WERI-Rb-1 (cell line): ENCODE measurements at regions not wholly inside any gene's neighbourhood (a gene's known extent, or its start where the extent isn't known, plus 50 kb on each side); places are given as distances from the start of the nearest gene placed in this dataset.

Experiments
- DNase-seq: peaks from one replicate; pipeline ENCODE4 v3.0.0-alpha.2; 2020
- H3K27ac ChIP-seq: fragments of 250-450 bp; sonication (Bioruptor Pico); 2 replicates; pipeline ENCODE4 v1.5.1; 2020; ENCODE audit warnings: mild to moderate bottlenecking, moderate library complexity
- H3K27me3 ChIP-seq: fragments of 250-450 bp; sonication (Bioruptor Pico); 2 replicates; pipeline ENCODE4 v1.5.1; 2021; ENCODE audit warnings: mild to moderate bottlenecking, low read depth, moderate library complexity; ENCODE audit not compliant: insufficient read depth, severe bottlenecking
- H3K36me3 ChIP-seq: fragments of 250-450 bp; sonication (Bioruptor Pico); 2 replicates; pipeline ENCODE4 v1.5.1; 2020; ENCODE audit warnings: mild to moderate bottlenecking, moderate library complexity
- H3K4me3 ChIP-seq: 2 replicates; pipeline ENCODE4 v1.5.1; 2011; ENCODE audit warnings: low read depth, mild to moderate bottlenecking, control low read depth, low read length
- H3K9me3 ChIP-seq: fragments of 250-450 bp; sonication (Bioruptor Pico); 2 replicates; pipeline ENCODE4 v1.5.1; 2021; ENCODE audit warnings: mild to moderate bottlenecking, moderate library complexity; ENCODE audit not compliant: severe bottlenecking
- TF ChIP-seq, protein P1 (sequence below): IDR thresholded peaks from 2 replicates; pipeline ENCODE4 v1.5.1; 2011; ENCODE audit warnings: low read depth, mild to moderate bottlenecking, control low read depth, inconsistent platforms, low read length

DNA sequence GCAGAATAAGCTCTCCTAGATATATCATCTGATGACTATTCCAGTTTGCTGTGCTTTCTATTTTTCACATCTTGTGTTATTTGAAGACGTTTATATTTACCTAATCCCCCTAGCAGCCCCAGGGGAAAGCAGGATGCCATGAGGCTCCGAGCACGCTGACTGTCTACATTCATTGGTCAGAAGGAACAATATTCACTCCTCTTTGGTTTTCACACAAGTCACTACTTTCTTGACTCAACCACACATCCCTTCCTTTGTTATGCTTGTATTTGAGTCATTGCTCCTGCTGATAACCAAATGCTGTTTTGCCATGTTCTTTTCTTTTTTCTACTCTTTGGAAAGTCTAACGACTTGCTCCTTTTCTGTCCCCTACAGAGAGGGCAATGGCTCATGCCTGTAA lies 86.5 kb upstream of the SLC38A2 start:
- H3K27me3 ChIP-seq, result no peaks in the 10 kb centered on the region
- no peak overlapping the region for H3K4me3 ChIP-seq
- no peaks in the 10 kb centered on the region for H3K36me3 ChIP-seq
- no peak for DNase-seq
- H3K27ac ChIP-seq, result no peak overlapping the region
- no peaks in the 10 kb centered on the region for H3K9me3 ChIP-seq
- TF ChIP-seq, protein P1, sequence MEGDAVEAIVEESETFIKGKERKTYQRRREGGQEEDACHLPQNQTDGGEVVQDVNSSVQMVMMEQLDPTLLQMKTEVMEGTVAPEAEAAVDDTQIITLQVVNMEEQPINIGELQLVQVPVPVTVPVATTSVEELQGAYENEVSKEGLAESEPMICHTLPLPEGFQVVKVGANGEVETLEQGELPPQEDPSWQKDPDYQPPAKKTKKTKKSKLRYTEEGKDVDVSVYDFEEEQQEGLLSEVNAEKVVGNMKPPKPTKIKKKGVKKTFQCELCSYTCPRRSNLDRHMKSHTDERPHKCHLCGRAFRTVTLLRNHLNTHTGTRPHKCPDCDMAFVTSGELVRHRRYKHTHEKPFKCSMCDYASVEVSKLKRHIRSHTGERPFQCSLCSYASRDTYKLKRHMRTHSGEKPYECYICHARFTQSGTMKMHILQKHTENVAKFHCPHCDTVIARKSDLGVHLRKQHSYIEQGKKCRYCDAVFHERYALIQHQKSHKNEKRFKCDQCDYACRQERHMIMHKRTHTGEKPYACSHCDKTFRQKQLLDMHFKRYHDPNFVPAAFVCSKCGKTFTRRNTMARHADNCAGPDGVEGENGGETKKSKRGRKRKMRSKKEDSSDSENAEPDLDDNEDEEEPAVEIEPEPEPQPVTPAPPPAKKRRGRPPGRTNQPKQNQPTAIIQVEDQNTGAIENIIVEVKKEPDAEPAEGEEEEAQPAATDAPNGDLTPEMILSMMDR, result no peak

DNA sequence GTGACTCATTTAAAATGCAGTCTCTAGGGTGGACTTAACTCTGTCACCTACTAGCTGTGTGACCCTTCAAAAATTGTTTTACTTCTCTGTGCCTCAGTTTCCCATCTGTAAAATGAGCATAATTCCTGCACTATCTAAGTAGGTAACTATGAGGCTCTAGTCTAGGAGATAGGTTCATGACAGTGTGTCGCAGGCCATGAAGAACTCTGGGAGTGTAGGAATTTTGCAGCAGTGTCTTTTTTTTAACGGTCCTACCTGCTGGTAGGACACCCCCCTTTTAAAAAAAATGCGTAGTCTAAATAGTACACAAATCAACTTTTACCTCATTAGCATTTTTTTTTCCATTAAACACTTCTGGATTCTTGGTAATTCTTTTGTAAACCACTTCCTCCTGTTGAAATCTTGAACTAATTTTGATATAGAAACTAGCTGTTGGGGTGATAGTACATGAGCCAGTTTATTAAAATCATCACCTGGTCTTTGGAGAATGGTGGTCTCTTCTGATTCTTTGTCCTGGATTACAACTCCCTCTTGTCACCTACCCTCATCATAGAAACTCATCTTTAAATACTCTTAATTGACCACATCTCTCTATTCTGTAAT lies 86.0 kb upstream of the SLC38A2 start:
- no peaks in the 10 kb centered on the region for H3K27me3 ChIP-seq
- TF ChIP-seq, protein P1, result no peak
- no peak overlapping the region for H3K4me3 ChIP-seq
- no peaks in the 10 kb centered on the region for H3K36me3 ChIP-seq
- H3K9me3 ChIP-seq, result no peaks in the 10 kb centered on the region
- H3K27ac ChIP-seq, result no peak overlapping the region
- no peak for DNase-seq

DNA sequence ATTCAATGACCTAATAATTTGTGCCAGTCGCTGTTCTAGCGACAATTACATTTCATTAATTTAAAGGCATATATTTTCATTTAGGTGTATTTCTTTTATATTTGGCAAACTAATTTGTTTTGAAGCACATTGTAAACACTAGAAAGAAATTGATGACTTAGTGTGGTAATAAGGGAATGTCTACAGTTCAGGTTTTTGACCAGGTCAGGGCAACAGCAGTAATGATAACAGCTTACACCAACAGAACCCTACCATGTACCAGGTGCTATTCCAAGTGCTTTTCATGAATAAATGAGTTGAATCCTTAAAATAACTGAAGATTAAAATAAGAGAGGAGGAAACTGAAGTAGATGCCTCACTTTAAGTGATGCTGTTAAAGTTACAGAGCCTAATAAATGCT lies 85.4 kb upstream of the SLC38A2 start:
- DNase-seq, result no peak
- Histone ChIP-seq H3K4me3 (no peak overlapping the region), H3K9me3 (no peaks in the 10 kb centered on the region), H3K27ac (no peak overlapping the region), H3K36me3 (no peaks in the 10 kb centered on the region), H3K27me3 (no peaks in the 10 kb centered on the region)
- TF ChIP-seq, protein P1, result no peak

DNA sequence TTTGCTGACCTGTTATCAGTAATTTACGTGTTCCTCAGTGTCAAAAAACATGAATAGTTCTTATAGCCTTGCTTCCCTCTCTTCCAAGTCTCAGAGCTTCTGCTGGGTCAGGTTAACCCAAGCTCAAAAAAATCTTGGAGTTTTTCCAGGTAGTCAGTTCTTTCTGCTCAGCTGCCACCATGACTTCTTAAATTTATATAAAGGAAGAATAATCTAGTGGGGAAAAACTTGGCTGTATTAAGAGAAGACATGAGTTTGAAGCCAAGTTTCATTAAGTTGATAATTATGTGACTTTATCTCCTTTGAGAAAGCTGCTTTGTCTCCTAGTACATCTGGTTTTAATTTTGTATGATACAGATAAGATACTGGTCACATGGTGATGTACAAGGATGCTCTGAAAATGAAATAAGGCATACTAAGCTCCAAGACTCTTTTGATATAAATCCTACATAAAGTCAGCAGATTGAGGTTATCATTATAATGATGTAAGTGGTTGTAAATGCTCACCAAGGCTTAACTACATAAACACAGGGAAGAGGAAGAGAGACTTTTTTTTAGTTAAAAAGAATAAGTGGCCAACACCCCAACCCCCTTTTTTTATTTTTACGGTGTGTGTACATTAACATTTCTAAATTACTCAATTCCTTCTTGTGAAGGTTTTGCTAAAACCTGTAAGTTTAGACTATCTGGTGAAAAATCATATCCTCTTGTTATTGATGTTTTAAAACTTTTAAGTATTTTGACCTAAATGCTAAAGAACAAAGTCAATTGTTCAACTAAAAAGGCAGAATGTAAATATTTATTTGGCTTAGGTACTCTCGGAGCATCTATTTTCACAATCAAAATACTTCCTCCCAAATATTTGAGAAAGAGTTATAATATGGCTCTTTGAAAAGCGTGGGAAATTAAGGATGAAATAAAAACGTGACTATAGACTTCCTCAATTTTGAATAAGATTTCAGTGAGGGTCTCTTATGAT lies 84.1 kb upstream of the SLC38A2 start:
- Histone ChIP-seq H3K9me3 (no peaks in the 10 kb centered on the region), H3K27me3 (no peaks in the 10 kb centered on the region), H3K36me3 (no peaks in the 10 kb centered on the region), H3K4me3 (no peak overlapping the region), H3K27ac (no peak overlapping the region)
- no peak for DNase-seq
- TF ChIP-seq, protein P1, result no peak

DNA sequence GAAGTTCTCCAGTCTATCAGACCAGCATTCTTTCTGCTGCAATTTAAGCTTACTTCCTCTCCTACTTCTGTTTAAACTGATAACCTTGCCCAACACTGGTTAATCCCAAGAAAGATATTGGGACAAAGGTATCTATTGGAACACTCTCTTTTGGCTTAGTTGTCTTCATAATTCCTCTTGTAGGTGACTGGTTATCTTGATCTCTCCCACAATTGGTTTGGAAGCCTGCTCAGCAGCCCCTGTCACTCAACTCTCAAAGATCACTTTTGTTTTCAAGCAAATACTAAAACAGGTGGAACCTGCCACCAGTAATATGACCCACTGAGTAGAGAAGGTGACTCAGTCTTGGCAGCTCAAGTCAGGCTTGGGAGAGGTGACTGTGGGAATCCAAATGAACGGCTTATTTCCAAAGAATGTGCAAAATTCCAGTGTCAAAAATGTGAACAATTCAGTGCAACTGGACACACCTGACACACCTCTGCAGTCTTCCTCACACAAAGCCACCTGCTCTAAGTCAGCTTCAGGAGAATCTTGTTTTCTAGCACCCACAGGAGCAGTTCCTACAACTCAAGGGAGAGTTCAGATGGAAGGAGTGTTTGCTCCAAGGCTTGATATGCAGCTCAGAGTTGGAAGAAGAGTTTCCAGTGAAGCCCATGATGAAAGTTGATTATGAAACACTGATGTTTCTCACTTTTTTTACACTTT lies 83.2 kb upstream of the SLC38A2 start:
- Histone ChIP-seq H3K27me3 (no peaks in the 10 kb centered on the region), H3K9me3 (no peaks in the 10 kb centered on the region), H3K4me3 (no peak overlapping the region), H3K36me3 (no peaks in the 10 kb centered on the region), H3K27ac (no peak overlapping the region)
- DNase-seq, result no peak
- TF ChIP-seq, protein P1, result no peak
